GM18909 (cell line): ENCODE measurements at regions not wholly inside any gene's neighbourhood (a gene's known extent, or its start where the extent isn't known, plus 50 kb on each side); places are given as distances from the start of the nearest gene placed in this dataset.
"Not testable (repeated sequence)": the region's sequence is repeated elsewhere in the genome, so short reads cannot be mapped to it uniquely, and the experiment has no call there.

Experiments
- ATAC-seq: cut with Tn5 transposase; IDR thresholded peaks from one replicate; pipeline ENCODE4 v1.9.1; 2021; ENCODE audit warnings: mild to moderate bottlenecking; ENCODE audit not compliant: unreplicated experiment, poor library complexity

- ATAC-seq = no peak
Observed at GRCh38 chrX:125378205-125378604, 58.5 kb downstream of the TEX13C start.

GRCh38 chrX:125378770-125379169 is 59.1 kb downstream of the TEX13C start:
- no peak for ATAC-seq

GRCh38 chrX:125382148-125382628 is 62.5 kb downstream of the TEX13C start:
- no peak for ATAC-seq

- no peak for ATAC-seq
Observed at GRCh38 chrX:125382889-125383288, 63.2 kb downstream of the TEX13C start.

- ATAC-seq = no peak
Observed at GRCh38 chrX:125384867-125385266, 65.2 kb downstream of the TEX13C start.

- ATAC-seq = no peak
Observed at GRCh38 chrX:125387945-125388344, 68.3 kb downstream of the TEX13C start.

GRCh38 chrX:125394449-125394848 is 74.8 kb downstream of the TEX13C start:
- no peak for ATAC-seq

- ATAC-seq = no peak
Observed at GRCh38 chrX:125395626-125396025, 76.0 kb downstream of the TEX13C start.

- ATAC-seq = no peak
Observed at GRCh38 chrX:125398959-125399440, 79.3 kb downstream of the TEX13C start.

GRCh38 chrX:125402807-125403206 is 83.1 kb downstream of the TEX13C start:
- no peak for ATAC-seq

GRCh38 chrX:125404667-125405160 is 85.0 kb downstream of the TEX13C start:
- no peak for ATAC-seq

GRCh38 chrX:125405339-125405738 is 85.7 kb downstream of the TEX13C start:
- ATAC-seq = no peak

GRCh38 chrX:125407314-125407713 is 87.6 kb downstream of the TEX13C start:
- no peak for ATAC-seq

- no peak for ATAC-seq
Observed at GRCh38 chrX:125420809-125421208, 101.1 kb downstream of the TEX13C start.

- ATAC-seq = no peak
Observed at GRCh38 chrX:125422986-125423385, 103.3 kb downstream of the TEX13C start.

GRCh38 chrX:125424536-125424935 is 104.9 kb downstream of the TEX13C start:
- no peak for ATAC-seq

GRCh38 chrX:125436855-125437254 is 117.2 kb downstream of the TEX13C start:
- no peak for ATAC-seq

GRCh38 chrX:125439194-125439849 is 119.7 kb downstream of the TEX13C start:
- ATAC-seq = no peak

- ATAC-seq = no peak
Observed at GRCh38 chrX:125444659-125445058, 125.0 kb downstream of the TEX13C start.

- ATAC-seq = no peak
Observed at GRCh38 chrX:125475482-125475881, 155.8 kb downstream of the TEX13C start.

- ATAC-seq = no peak
Observed at GRCh38 chrX:125492439-125492838, 172.8 kb downstream of the TEX13C start.

GRCh38 chrX:125493004-125493403 is 173.3 kb downstream of the TEX13C start:
- not testable (repeated sequence) for ATAC-seq
